HCT116 (cell line): ENCODE measurements at regions not wholly inside any gene's neighbourhood (a gene's known extent, or its start where the extent isn't known, plus 50 kb on each side); places are given as distances from the start of the nearest gene placed in this dataset.

ENCODE experiments used
- EZH2 ChIP-seq: fragments of 200-600 bp; sonication (generic); IDR thresholded peaks from 2 replicates; pipeline ENCODE4 v1.6.1; 2017; ENCODE audit warnings: antibody characterized with exemption, mixed run types
- EZH2phosphoT487 ChIP-seq: fragments of 200-600 bp; IDR thresholded peaks from 2 replicates; pipeline ENCODE4 v1.6.1; 2018; ENCODE audit warnings: antibody characterized with exemption, borderline replicate concordance
- MAX ChIP-seq: IDR thresholded peaks from 2 replicates; pipeline ENCODE4 v1.6.1; 2012
- POLR2A ChIP-seq: IDR thresholded peaks from 2 replicates; pipeline ENCODE4 v1.7.0; 2011; ENCODE audit warnings: borderline replicate concordance; ENCODE audit not compliant: insufficient read depth, insufficient read length; ENCODE audit errors: extremely low read depth
- RAD21 ChIP-seq: IDR thresholded peaks from 2 replicates; pipeline ENCODE4 v1.6.1; 2012; ENCODE audit warnings: low read depth, mild to moderate bottlenecking
- ZFX ChIP-seq: fragments of 450-650 bp; IDR thresholded peaks from 2 replicates; pipeline ENCODE4 v1.6.1; 2017
- ZNF274 ChIP-seq: fragments of 200-500 bp; sonication (Bioruptor generic); IDR thresholded peaks from 2 replicates; pipeline ENCODE4 v1.6.1; 2014; ENCODE audit warnings: mild to moderate bottlenecking, low read depth, low read length, inconsistent platforms
- TF ChIP-seq, protein P1 (sequence below): IDR thresholded peaks from 2 replicates; pipeline ENCODE4 v1.6.1; 2011; ENCODE audit warnings: mild to moderate bottlenecking, low read length, moderate library complexity; ENCODE audit not compliant: insufficient replicate concordance; ENCODE audit errors: extremely low read depth

- TF ChIP-seq POLR2A = no peak
- no peak for TF ChIP-seq EZH2
- TF ChIP-seq EZH2phosphoT487 = no peak
- TF ChIP-seq ZFX = no peak
- no peak for TF ChIP-seq RAD21
- no peak for TF ChIP-seq MAX
- no peak for TF ChIP-seq ZNF274
- TF ChIP-seq, protein P1, sequence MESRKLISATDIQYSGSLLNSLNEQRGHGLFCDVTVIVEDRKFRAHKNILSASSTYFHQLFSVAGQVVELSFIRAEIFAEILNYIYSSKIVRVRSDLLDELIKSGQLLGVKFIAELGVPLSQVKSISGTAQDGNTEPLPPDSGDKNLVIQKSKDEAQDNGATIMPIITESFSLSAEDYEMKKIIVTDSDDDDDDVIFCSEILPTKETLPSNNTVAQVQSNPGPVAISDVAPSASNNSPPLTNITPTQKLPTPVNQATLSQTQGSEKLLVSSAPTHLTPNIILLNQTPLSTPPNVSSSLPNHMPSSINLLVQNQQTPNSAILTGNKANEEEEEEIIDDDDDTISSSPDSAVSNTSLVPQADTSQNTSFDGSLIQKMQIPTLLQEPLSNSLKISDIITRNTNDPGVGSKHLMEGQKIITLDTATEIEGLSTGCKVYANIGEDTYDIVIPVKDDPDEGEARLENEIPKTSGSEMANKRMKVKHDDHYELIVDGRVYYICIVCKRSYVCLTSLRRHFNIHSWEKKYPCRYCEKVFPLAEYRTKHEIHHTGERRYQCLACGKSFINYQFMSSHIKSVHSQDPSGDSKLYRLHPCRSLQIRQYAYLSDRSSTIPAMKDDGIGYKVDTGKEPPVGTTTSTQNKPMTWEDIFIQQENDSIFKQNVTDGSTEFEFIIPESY = no peak
Observed at GRCh38 chr3:59578129-59578528, 528.3 kb upstream of the CFAP20DC start.
